ENCODE measurements at regions not wholly inside any gene's neighbourhood (a gene's known extent, or its start where the extent isn't known, plus 50 kb on each side); places are given as distances from the start of the nearest gene placed in this dataset.

- intact Hi-C loops (cut with DNase I; ENCODE audit: low total_unique reads) = no loop called here
- Histone ChIP-seq H3K36me3 (ENCODE audit: low read depth, missing control alignments) (no peaks in the 10 kb centered on the region), H3K9me3 (no peaks in the 10 kb centered on the region), H3K27ac (no peak overlapping the region), H3K27me3 (no peaks in the 10 kb centered on the region), H3K4me3 (no peak overlapping the region), H3K4me1 (no peaks in the 10 kb centered on the region)
- DNase-seq = no peak
- 82 to 87% methylated on average over 3 of the region's 3 CpGs for WGBS, 2 donors
- TF ChIP-seq POLR2A (IDR thresholded peaks at IDR 0.05) (no peak), CTCF (IDR thresholded peaks at IDR 0.05) (no peak)
Observed at GRCh38 chr7:41756650-41757182, 53.8 kb upstream of the INHBA start.

GRCh38 chr7:41755096-41755495, 52.2 kb upstream of the INHBA start:
- H3K36me3 ChIP-seq (ENCODE audit: low read depth, missing control alignments) = no peaks in the 10 kb centered on the region
- H3K4me1 ChIP-seq = no peaks in the 10 kb centered on the region
- H3K4me3 ChIP-seq = no peak overlapping the region
- WGBS, 2 donors = 72 to 86% methylated on average over 1 of the region's 1 CpG
- H3K27ac ChIP-seq = no peak overlapping the region
- TF ChIP-seq POLR2A (IDR thresholded peaks at IDR 0.05) (no peak), CTCF (IDR thresholded peaks at IDR 0.05) (no peak)
- intact Hi-C loops (cut with DNase I; ENCODE audit: low total_unique reads) = no loop called here
- H3K9me3 ChIP-seq = no peaks in the 10 kb centered on the region
- no peak for DNase-seq
- H3K27me3 ChIP-seq = no peaks in the 10 kb centered on the region

- Histone ChIP-seq H3K27me3 (no peaks in the 10 kb centered on the region), H3K27ac (no peak overlapping the region), H3K4me3 (no peak overlapping the region), H3K36me3 (ENCODE audit: low read depth, missing control alignments) (no peaks in the 10 kb centered on the region), H3K9me3 (no peaks in the 10 kb centered on the region), H3K4me1 (no peaks in the 10 kb centered on the region)
- no peak for TF ChIP-seq POLR2A (IDR thresholded peaks at IDR 0.05)
- TF ChIP-seq CTCF (IDR thresholded peaks at IDR 0.05) = no peak
- no peak for DNase-seq
- intact Hi-C loops (cut with DNase I; ENCODE audit: low total_unique reads) = no loop called here
Observed at GRCh38 chr7:41754046-41754445, 51.2 kb upstream of the INHBA start.
